Renal pelvis (tissue), 1 donor: ENCODE measurements at regions not wholly inside any gene's neighbourhood (a gene's known extent, or its start where the extent isn't known, plus 50 kb on each side); places are given as distances from the start of the nearest gene placed in this dataset.
A peak's percentile ranks its signal among the peaks of the same experiment; 100 is the strongest.

Experiments used
- DNase-seq: peaks from one replicate; pipeline ENCODE4 v3.0.0-alpha.2; 2013

GRCh38 chr14:87161502-87161901 is 831.5 kb downstream of the GALC start:
- no peak for DNase-seq

GRCh38 chr14:87160989-87161388 is 832.0 kb downstream of the GALC start:
- DNase-seq = no peak

- DNase-seq = no peak
Observed at GRCh38 chr14:87158283-87158682, 834.7 kb downstream of the GALC start.

GRCh38 chr14:87156878-87157277 is 836.1 kb downstream of the GALC start:
- no peak for DNase-seq

- no peak for DNase-seq
Observed at GRCh38 chr14:87155856-87156488, 837.0 kb downstream of the GALC start.

DNA sequence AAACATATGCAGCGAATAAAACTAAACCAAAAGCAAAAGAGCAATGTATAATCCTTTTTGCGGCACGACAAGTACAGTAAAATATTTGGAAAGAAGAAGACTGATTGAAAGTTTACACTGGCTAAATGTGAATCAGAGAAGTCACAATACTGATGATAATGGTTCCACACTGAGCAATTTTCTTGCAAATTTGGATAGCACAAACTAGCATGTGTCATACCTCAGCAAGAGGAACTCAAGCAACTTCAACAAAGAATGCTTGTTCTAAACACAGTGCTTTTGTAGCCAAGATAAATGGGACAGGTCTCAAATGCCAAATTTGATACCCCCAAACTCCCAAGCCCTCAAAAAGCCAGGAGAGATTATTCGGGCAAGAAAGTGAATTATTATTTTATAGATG is 839.1 kb downstream of the GALC start:
- no peak for DNase-seq

- no peak for DNase-seq
Observed at GRCh38 chr14:87153391-87153790, 839.6 kb downstream of the GALC start.

GRCh38 chr14:87152693-87153092 is 840.3 kb downstream of the GALC start:
- no peak for DNase-seq

DNA sequence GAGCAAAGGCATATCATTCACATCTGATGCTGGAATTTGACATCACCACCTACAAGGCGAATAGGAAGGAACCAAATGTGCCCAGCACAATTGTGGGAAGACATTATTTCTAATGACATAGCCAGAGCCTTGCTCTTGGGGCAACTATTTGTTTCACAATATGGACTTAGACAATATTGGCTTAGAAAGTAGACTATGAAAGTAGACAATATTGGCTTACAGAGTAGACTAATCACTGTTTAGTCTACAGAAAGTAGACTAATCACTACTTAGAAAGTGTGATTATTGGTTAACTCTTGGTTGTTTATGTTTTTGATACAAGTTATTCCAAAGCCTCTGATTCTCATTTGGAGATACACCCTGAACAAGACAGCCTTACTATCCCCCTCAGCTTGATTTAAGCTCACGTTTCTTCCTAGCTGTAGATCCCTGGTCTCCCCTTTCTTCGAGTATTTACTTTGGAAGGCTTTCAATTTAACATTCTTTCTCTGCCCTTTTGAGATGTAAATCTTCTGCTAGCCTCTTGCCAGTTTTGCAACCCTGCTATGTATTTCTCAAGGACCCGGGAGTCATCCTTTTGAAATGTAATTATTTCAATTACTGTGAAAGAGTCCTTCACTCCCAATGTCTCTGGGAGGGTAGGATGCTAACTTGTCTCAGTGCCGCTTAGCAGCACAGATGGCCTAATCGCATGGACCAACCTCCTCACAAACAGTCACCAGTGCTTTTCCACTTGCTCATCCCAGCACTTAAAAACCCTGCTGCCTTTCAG is 843.2 kb downstream of the GALC start:
- peak; percentile 37 for DNase-seq

GRCh38 chr14:87148655-87149054 is 844.3 kb downstream of the GALC start:
- DNase-seq = no peak

DNA sequence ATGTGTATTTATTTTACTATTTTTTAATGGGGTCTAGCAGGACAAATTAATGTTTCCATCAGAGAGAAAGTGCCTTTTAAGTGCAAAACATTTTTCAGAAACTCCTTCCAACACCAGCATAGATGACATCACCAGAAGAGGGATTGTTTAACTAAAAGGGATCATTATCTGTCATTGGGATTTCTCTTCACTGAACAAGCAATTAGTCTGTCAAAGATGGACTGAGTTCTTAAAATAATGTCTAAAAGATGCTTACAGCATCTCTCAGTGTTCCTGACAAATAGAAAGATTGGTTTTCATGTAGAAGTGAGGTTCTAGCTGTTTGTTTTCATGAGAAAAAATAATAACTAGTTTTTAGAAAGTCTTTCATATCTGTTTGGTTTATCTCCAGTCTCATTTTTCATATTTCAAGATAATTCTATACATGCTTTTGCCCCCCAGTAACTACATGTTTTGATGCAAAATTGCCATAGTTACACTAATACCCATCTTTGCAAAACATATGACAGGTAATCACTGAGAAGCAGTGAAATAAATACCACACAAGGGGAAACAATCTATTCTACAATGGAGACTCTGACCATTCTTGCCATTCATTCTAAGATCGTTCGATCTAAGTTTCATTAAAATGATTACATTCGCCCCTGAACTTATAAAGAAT is 850.3 kb downstream of the GALC start:
- no peak for DNase-seq

DNA sequence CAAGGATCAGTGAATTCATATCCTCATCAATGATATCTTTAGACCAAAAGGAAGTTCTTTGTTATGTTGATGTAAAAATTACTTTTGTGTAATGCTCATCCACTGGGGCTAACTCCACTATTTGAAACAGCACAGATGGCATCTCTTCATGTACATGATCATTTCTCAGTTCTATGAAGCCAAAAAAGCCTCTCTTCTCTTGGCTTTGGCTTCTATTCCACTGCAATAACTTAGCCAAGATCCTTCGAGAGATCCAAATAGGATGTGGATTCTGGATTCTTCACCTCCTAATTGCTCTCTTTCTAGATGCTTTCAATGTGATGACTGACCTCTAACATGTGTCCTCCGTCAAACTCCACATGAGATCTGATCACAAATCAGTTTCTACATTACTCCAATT is 851.2 kb downstream of the GALC start:
- DNase-seq = no peak

GRCh38 chr14:87139299-87139698 is 853.7 kb downstream of the GALC start:
- no peak for DNase-seq

GRCh38 chr14:87133073-87133801 is 859.7 kb downstream of the GALC start:
- DNase-seq = peak; percentile 12

GRCh38 chr14:87131879-87132278 is 861.1 kb downstream of the GALC start:
- DNase-seq = peak; percentile 20

DNA sequence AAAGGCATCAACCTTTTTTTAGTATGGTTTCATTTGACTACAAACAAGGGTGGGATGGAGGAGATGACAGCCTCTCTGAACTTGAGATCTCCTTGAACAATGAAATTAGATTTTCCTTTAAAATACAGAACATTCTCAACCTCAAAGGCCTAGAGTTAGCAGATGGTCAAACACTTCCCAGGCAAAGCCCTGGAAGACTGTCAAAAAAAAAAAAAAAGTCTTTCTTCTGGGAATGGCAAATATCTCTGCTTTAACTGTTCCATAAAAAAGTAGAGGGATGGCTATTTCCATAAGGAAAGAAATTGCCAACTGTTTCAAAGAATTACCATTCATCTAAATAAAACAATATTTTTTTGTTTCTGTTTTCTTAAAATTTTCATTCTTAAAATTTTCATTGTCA is 870.8 kb downstream of the GALC start:
- no peak for DNase-seq

GRCh38 chr14:87121716-87122115 is 871.3 kb downstream of the GALC start:
- no peak for DNase-seq

DNA sequence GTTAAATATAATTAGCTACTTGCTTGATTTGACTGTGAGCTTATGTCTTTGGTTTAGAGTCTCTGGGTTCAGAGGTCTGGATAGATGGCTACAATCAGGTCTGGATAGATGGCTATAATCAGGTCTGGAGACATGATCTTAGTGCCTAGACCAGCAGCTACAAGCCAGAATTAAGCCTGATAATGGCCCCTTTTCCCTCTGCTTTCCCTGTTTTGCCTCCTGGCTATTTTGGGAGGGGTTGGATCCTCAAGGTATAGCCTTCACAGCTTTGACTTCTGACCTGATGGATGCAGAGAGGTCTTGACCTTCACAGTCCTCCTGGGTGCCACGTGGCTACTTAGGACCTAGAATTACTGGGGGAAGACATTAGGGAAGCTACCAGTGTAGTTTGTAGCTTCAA is 877.7 kb downstream of the GALC start:
- no peak for DNase-seq

DNA sequence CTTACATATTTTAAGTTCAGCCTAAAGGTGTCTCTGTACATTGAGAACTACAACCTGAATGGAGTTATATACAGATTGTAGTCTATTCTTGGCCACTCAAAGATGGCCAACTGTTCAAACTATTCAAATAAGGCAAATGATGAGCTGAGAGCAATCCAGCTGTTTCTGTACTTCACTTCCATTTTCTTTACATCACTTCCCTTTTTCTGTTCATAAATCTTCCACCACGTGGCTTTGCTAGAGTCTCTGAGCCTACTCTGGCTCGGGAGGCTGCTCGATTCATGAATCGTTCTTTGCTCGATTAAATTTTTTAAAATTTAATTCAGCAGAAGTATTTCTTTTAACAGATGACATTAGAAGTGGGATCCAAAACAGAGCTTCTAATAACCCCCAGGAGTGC is 879.7 kb downstream of the GALC start:
- DNase-seq = no peak

- no peak for DNase-seq
Observed at GRCh38 chr14:87111741-87112140, 881.2 kb downstream of the GALC start.

- DNase-seq = no peak
Observed at GRCh38 chr14:87111126-87111525, 881.9 kb downstream of the GALC start.

- DNase-seq = no peak
Observed at GRCh38 chr14:87109271-87109670, 883.7 kb downstream of the GALC start.

DNA sequence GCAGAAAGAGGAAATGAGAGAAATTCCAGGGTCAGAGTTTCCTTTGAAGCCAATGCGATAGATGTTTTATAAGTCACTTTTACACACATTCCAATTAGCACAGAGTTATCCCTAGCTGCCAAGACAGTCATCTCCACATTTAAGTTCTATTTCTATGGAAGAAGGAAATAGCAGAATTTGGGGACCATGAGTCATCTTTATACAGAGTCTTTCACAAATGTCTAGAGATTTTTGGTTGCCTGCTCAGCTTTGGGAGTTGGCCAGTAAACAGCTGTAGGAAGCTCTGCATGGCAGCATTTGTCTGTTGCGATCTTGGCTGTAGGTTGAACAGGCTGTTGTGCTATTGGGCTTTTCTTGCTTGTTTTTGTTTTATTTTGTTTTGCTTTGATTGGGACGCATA is 884.3 kb downstream of the GALC start:
- DNase-seq = no peak
